ENCODE measurements at regions not wholly inside any gene's neighbourhood (a gene's known extent, or its start where the extent isn't known, plus 50 kb on each side); places are given as distances from the start of the nearest gene placed in this dataset.

- no TSS peak for BruUV-seq (replicated peaks)
- H2AFZ ChIP-seq (ENCODE audit: low read depth, low read length) = no peak overlapping the region
- no peaks in the 10 kb centered on the region for H4K20me1 ChIP-seq (replicated peaks; ENCODE audit: control insufficient read depth, insufficient read depth, low read length)
- intact Hi-C loops (cut with micrococcal nuclease) (no loop called here), in situ Hi-C loops (cut with MboI) (loop anchor here (10.0 to 25.0 kb wide), 2 partner anchors 411 to 704 kb away; no protein-coding TSS in a partner anchor)
- no peaks in the 10 kb centered on the region for H3K9me1 ChIP-seq (ENCODE audit: control insufficient read depth, insufficient read depth, low read length)
- no peaks in the 10 kb centered on the region for H3K4me1 ChIP-seq (replicated peaks in 1 of 2; ENCODE audit: control insufficient read depth in 2 of 2, insufficient read depth in 2 of 2, low read length in 2 of 2)
- FAIRE-seq = no peak
- CTCF ChIA-PET (ENCODE audit: low intra/inter-chr PET ratio) = no interaction called here
- no peak overlapping the region for H3K9ac ChIP-seq (ENCODE audit: insufficient read depth in 1 of 2, low read depth in 2 of 2, low read length in 2 of 2)
- 4% methylated on average over 5 of the region's 5 CpGs for WGBS (ENCODE audit: insufficient coverage, low coverage, missing lambda C conversion rate)
- no peak overlapping the region for H3K27ac ChIP-seq (ENCODE audit: extremely low read depth, low read depth, low read length)
- H3K36me3 ChIP-seq (ENCODE audit: control insufficient read depth, insufficient read depth, low read length) = no peaks in the 10 kb centered on the region
- no peak overlapping the region for H3K4me2 ChIP-seq (ENCODE audit: insufficient read depth, low read length)
- TF ChIP-seq, protein P1, sequence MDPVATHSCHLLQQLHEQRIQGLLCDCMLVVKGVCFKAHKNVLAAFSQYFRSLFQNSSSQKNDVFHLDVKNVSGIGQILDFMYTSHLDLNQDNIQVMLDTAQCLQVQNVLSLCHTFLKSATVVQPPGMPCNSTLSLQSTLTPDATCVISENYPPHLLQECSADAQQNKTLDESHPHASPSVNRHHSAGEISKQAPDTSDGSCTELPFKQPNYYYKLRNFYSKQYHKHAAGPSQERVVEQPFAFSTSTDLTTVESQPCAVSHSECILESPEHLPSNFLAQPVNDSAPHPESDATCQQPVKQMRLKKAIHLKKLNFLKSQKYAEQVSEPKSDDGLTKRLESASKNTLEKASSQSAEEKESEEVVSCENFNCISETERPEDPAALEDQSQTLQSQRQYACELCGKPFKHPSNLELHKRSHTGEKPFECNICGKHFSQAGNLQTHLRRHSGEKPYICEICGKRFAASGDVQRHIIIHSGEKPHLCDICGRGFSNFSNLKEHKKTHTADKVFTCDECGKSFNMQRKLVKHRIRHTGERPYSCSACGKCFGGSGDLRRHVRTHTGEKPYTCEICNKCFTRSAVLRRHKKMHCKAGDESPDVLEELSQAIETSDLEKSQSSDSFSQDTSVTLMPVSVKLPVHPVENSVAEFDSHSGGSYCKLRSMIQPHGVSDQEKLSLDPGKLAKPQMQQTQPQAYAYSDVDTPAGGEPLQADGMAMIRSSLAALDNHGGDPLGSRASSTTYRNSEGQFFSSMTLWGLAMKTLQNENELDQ (CRISPR knock-in tag; IDR thresholded peaks at IDR 0.05; ENCODE audit: borderline replicate concordance) = no peak
- TF ChIP-seq RBM39 (optimal IDR thresholded peaks at IDR 0.05; ENCODE audit: low read depth, low read length) = no peak
- TF ChIP-seq SIX5 (IDR thresholded peaks at IDR 0.05; ENCODE audit: borderline replicate concordance in 1 of 2, insufficient read depth in 1 of 2, low read depth in 1 of 2, low read length in 2 of 2) = no peak
- TF ChIP-seq, protein P2, sequence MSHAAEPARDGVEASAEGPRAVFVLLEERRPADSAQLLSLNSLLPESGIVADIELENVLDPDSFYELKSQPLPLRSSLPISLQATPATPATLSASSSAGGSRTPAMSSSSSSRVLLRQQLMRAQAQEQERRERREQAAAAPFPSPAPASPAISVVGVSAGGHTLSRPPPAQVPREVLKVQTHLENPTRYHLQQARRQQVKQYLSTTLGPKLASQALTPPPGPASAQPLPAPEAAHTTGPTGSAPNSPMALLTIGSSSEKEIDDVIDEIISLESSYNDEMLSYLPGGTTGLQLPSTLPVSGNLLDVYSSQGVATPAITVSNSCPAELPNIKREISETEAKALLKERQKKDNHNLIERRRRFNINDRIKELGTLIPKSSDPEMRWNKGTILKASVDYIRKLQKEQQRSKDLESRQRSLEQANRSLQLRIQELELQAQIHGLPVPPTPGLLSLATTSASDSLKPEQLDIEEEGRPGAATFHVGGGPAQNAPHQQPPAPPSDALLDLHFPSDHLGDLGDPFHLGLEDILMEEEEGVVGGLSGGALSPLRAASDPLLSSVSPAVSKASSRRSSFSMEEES (CRISPR knock-in tag; IDR thresholded peaks at IDR 0.05) = peak; percentile 37
- no peak for TF ChIP-seq UBTF (IDR thresholded peaks at IDR 0.05; ENCODE audit: borderline replicate concordance in 1 of 2, low read depth in 2 of 2, low read length in 2 of 2)
- no peak for TF ChIP-seq YY1 (IDR thresholded peaks at IDR 0.05; ENCODE audit: borderline replicate concordance in 1 of 3, control insufficient read depth in 1 of 3, extremely low read depth in 1 of 3, insufficient read depth in 3 of 3, insufficient read length in 1 of 3, insufficient replicate concordance in 2 of 3, low read depth in 1 of 3, low read length in 2 of 3)
- H3K9me3 ChIP-seq (replicated peaks; ENCODE audit: control insufficient read depth, insufficient read depth, low read depth, low read length) = no peaks in the 10 kb centered on the region
- POLR2A ChIA-PET = interaction anchor here (0.7 kb wide), 1 partner anchor 368 kb away, joined by 3 read pairs; no protein-coding TSS in a partner anchor
- DNase-seq (ENCODE audit: extremely low read depth in 1 of 4, low spot score in 3 of 4) = no peak
- no peak overlapping the region for H3K4me3 ChIP-seq
- peaks cover 29 to 48% of the 10 kb centered on the region in 2 experiments for H3K27me3 ChIP-seq (ENCODE audit: control insufficient read depth in 2 of 2, insufficient read depth in 2 of 2, low read length in 2 of 2)
- H3K79me2 ChIP-seq (ENCODE audit: control insufficient read depth, insufficient read depth, low read length) = no peaks in the 10 kb centered on the region
- ATAC-seq = no peak
Observed at GRCh38 chr5:34483442-34484033, 172.6 kb upstream of the RAI14 start.

Data from K562 (cell line).